HepG2 (cell line): ENCODE measurements at regions not wholly inside any gene's neighbourhood (a gene's known extent, or its start where the extent isn't known, plus 50 kb on each side); places are given as distances from the start of the nearest gene placed in this dataset.

Experiments used
- ATAC-seq: fragments of 200-7000 bp; cut with Tn5 transposase; 3 replicates; pipeline ENCODE4 v1.9.1; 2020; ENCODE audit warnings: mild to moderate bottlenecking, moderate library complexity
- BruUV-seq: library from RNA; stranded (reverse); fragments of 400-500 nt; replicated peaks from 2 replicates; lab custom pipeline; 2021; lab: Mats Ljungman, UMichigan
- CTCF ChIA-PET: fragments of 300-600 bp; formaldehyde crosslinking; extraction: SDS; loops from one replicate; lab custom pipeline; 2021; ENCODE audit warnings: low total read pairs, inconsistent platforms, low intra/inter-chr PET ratio; lab: Yijun Ruan, JAX
- POLR2A ChIA-PET: fragments of 350-600 bp; sonication (Branson Sonifier 250); formaldehyde crosslinking; loops from one replicate; lab custom pipeline; 2020; ENCODE audit warnings: antibody characterized with exemption, inconsistent platforms; lab: Yijun Ruan, JAX
- DNase-seq: peaks from one replicate; pipeline ENCODE4 v3.0.0-alpha.2; 2015; ENCODE audit warnings: low spot score
- FAIRE-seq: peaks from 3 replicates; lab custom pipeline; 2011; peaks lifted over from hg19 to GRCh38; lab: Jason Lieb, UNC
- H2AFZ ChIP-seq: one replicate; pipeline ENCODE4 v1.6.1; 2011; ENCODE audit warnings: low read length, inconsistent platforms
- H3K27ac ChIP-seq: fragments of 300-600 bp; 3 replicates; pipeline ENCODE4 v1.8.0; 2011; ENCODE audit warnings: mixed run types, mild to moderate bottlenecking, mixed read lengths, low read length, inconsistent platforms; ENCODE audit not compliant: insufficient read depth; ENCODE audit errors: extremely low read length
- H3K27me3 ChIP-seq, 2 experiments: fragments of 200-600 bp in 1 of 2; 2 replicates in 1 of 2; 3 replicates in 1 of 2; pipeline versions ENCODE4 v1.6.0 to v1.8.0; 2011; ENCODE audit warnings: low read length in 2 of 2, mild to moderate bottlenecking in 2 of 2, moderate library complexity in 2 of 2, inconsistent platforms in 1 of 2; ENCODE audit not compliant: insufficient read depth in 2 of 2, control insufficient read depth in 1 of 2
- H3K36me3 ChIP-seq, 2 experiments: fragments of 200-600 bp in 1 of 2; replicated peaks in 1 of 2; 2 replicates in 1 of 2; 3 replicates in 1 of 2; pipeline versions ENCODE4 v1.5.1 to v1.8.0; 2011; ENCODE audit warnings: low read length in 2 of 2, inconsistent platforms in 1 of 2; ENCODE audit not compliant: insufficient read depth in 2 of 2, control insufficient read depth in 1 of 2
- H3K4me1 ChIP-seq: 2 replicates; pipeline ENCODE4 v1.5.1; 2012; ENCODE audit warnings: low read length, inconsistent platforms; ENCODE audit not compliant: insufficient read depth
- H3K4me2 ChIP-seq: 2 replicates; pipeline ENCODE4 v1.6.0; 2011; ENCODE audit warnings: low read depth, low read length, inconsistent platforms
- H3K4me3 ChIP-seq, 3 experiments: fragments of 200-600 bp in 1 of 3; sonication (generic), shearing (Covaris generic) in 1 of 3; replicated peaks in 1 of 3; 2 replicates each; pipeline ENCODE4 v1.5.1; 2011 to 2016; ENCODE audit warnings: low read length in 3 of 3, inconsistent platforms in 2 of 3, low read depth in 2 of 3, mild to moderate bottlenecking in 2 of 3, control low read depth in 1 of 3, mixed read lengths in 1 of 3; ENCODE audit not compliant: insufficient read depth in 1 of 3
- H3K79me2 ChIP-seq: one replicate; pipeline ENCODE4 v1.6.1; 2011; ENCODE audit warnings: low read length, inconsistent platforms; ENCODE audit not compliant: insufficient read depth
- H3K9ac ChIP-seq: 2 replicates; pipeline ENCODE4 v1.6.0; 2011; ENCODE audit warnings: mild to moderate bottlenecking, low read depth, low read length, inconsistent platforms; ENCODE audit not compliant: insufficient read depth
- H3K9me3 ChIP-seq: 2 replicates; pipeline ENCODE4 v1.5.1; 2012; ENCODE audit warnings: mild to moderate bottlenecking, low read length
- H4K20me1 ChIP-seq: 2 replicates; pipeline ENCODE4 v1.6.0; 2011; ENCODE audit warnings: inconsistent platforms, mild to moderate bottlenecking, low read length, moderate library complexity; ENCODE audit not compliant: insufficient read depth
- ELF1 ChIP-seq: sonication (generic); formaldehyde crosslinking; IDR thresholded peaks from 2 replicates; pipeline ENCODE4 v1.4.0; 2020; ENCODE audit warnings: missing genetic modification reagents
- HMG20A ChIP-seq: IDR thresholded peaks from 2 replicates; pipeline ENCODE4 v1.6.1; 2016; ENCODE audit warnings: borderline replicate concordance
- RFX3 ChIP-seq: IDR thresholded peaks from 2 replicates; pipeline ENCODE4 v1.6.1; 2016; ENCODE audit warnings: missing biosample characterization, missing genetic modification reagents
- SP4 ChIP-seq: sonication (generic); formaldehyde crosslinking; IDR thresholded peaks from 2 replicates; pipeline ENCODE4 v1.8.1; 2023; ENCODE audit warnings: mild to moderate bottlenecking, missing genetic modification reagents
- ZNF776 ChIP-seq: sonication (generic); formaldehyde crosslinking; IDR thresholded peaks from 2 replicates; pipeline ENCODE4 v1.4.0; 2020; ENCODE audit warnings: mild to moderate bottlenecking, missing genetic modification reagents
- WGBS: methylation state at CpG from one replicate; pipeline ENCODE4 v1.1.6; 2017; ENCODE audit warnings: low lambda C conversion rate; 5-methylcytosine and 5-hydroxymethylcytosine counted together
- in situ Hi-C: cut with HindIII; loops from 2 replicates; pipeline ENCODE4 v1.10.0; 2017; ENCODE audit warnings: low pct_unique_long_range_greater_than_20kb; ENCODE audit not compliant: extremely low pct_ligation_motif_present
- intact Hi-C: fragments of 100-400 bp; cut with micrococcal nuclease; formaldehyde crosslinking; loops from one replicate; pipeline ENCODE4 v1.10.0; 2022; ENCODE audit not compliant: unreplicated experiment
- TF ChIP-seq, protein P1 (sequence below): sonication (generic); formaldehyde crosslinking; IDR thresholded peaks from 2 replicates; pipeline ENCODE4 v1.5.0; 2020; ENCODE audit warnings: mild to moderate bottlenecking, missing genetic modification reagents, moderate library complexity

GRCh38 chr13:108018371-108018870 lies 196.9 kb downstream of the LIG4 start:
- Histone ChIP-seq H3K27me3 (no peaks in the 10 kb centered on the region), H3K9ac (no peak overlapping the region), H3K4me3 (no peak overlapping the region), H4K20me1 (no peaks in the 10 kb centered on the region), H2AFZ (no peak overlapping the region), H3K9me3 (peaks cover 62% of the 10 kb centered on the region), H3K4me1 (no peaks in the 10 kb centered on the region), H3K27ac (no peak overlapping the region), H3K4me2 (no peak overlapping the region), H3K79me2 (no peaks in the 10 kb centered on the region), H3K36me3 (no peaks in the 10 kb centered on the region)
- intact Hi-C loops, result no loop called here
- in situ Hi-C loops, result no loop called here
- FAIRE-seq (no peak), DNase-seq (no peak), ATAC-seq (no peak)
- no TSS peak for BruUV-seq
- 3% methylated on average over 2 of the region's 2 CpGs for WGBS
- TF ChIP-seq, protein P1, sequence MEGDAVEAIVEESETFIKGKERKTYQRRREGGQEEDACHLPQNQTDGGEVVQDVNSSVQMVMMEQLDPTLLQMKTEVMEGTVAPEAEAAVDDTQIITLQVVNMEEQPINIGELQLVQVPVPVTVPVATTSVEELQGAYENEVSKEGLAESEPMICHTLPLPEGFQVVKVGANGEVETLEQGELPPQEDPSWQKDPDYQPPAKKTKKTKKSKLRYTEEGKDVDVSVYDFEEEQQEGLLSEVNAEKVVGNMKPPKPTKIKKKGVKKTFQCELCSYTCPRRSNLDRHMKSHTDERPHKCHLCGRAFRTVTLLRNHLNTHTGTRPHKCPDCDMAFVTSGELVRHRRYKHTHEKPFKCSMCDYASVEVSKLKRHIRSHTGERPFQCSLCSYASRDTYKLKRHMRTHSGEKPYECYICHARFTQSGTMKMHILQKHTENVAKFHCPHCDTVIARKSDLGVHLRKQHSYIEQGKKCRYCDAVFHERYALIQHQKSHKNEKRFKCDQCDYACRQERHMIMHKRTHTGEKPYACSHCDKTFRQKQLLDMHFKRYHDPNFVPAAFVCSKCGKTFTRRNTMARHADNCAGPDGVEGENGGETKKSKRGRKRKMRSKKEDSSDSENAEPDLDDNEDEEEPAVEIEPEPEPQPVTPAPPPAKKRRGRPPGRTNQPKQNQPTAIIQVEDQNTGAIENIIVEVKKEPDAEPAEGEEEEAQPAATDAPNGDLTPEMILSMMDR (CRISPR knock-in tag), result no peak
- TF ChIP-seq SP4 (CRISPR knock-in tag) (no peak), ZNF776 (CRISPR knock-in tag) (no peak), ELF1 (CRISPR knock-in tag) (no peak), HMG20A (CRISPR knock-in tag) (no peak)
- ChIA-PET CTCF (no interaction called here), POLR2A (no interaction called here)

GRCh38 chr13:108006619-108007018 lies 208.7 kb downstream of the LIG4 start:
- ATAC-seq (no peak), FAIRE-seq (no peak)
- BruUV-seq, result no TSS peak
- POLR2A ChIA-PET, result no interaction called here
- Histone ChIP-seq H3K4me2 (no peak overlapping the region), H3K4me1 (no peaks in the 10 kb centered on the region), H3K9me3 (peaks cover 45% of the 10 kb centered on the region)
- CTCF ChIA-PET, result no interaction called here
- in situ Hi-C loops, result no loop called here
- 19% methylated on average over 9 of the region's 9 CpGs for WGBS
- TF ChIP-seq RFX3 (CRISPR knock-in tag), result no peak
- TF ChIP-seq, all 625 proteins: peak for 0
- Histone ChIP-seq H4K20me1 (no peaks in the 10 kb centered on the region), H2AFZ (no peak overlapping the region), H3K9ac (no peak overlapping the region), H3K36me3 (no peaks in the 10 kb centered on the region), H3K27ac (no peak overlapping the region), H3K27me3 (no peaks in the 10 kb centered on the region), H3K4me3 (no peak overlapping the region), H3K79me2 (no peaks in the 10 kb centered on the region)
- intact Hi-C loops, result no loop called here
- DNase-seq, result no peak
